ENCODE measurements at regions not wholly inside any gene's neighbourhood (a gene's known extent, or its start where the extent isn't known, plus 50 kb on each side); places are given as distances from the start of the nearest gene placed in this dataset.

DNA sequence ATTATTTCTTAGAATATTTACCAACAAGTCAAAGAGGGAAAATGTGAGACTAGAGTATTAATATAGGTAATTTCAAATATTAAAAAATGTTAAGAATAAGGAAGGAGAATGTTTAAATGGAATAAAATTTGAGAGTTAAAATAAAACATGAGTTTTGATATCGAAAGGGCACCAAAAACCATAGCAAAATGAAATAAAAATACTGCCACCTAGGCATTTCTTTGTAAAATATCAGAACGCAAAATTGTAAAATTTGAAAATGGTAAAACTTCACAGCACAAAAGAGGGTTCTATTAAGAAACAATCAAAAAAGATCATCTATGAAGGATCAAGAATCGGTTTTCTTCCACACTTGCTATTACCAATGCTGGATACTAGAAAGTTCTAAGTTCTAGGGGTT, 418.3 kb downstream of the TAF11L14 start:
- DNase-seq, result no peak

DNA sequence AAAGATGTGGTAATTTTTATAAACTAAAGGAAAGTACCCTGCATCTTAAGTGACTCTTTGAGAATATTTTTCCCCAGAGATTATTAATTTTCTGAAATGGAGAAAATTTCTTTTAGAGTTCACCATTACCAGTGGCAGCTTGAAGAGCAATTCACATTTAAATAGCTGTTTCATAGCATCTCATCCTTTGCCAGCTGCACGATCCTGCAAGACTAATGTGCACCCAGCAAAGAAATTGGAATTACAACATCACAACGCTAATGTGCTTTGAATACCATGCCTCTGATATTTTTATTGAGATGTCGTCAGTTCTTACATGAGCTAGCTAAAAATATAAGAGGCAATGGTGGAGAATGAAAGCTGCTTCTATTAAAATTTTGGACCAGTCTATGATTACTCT, 423.5 kb downstream of the TAF11L14 start:
- no peak for DNase-seq

GRCh38 chr5:18067615-18068014, 433.4 kb downstream of the TAF11L14 start:
- no peak for DNase-seq

DNA sequence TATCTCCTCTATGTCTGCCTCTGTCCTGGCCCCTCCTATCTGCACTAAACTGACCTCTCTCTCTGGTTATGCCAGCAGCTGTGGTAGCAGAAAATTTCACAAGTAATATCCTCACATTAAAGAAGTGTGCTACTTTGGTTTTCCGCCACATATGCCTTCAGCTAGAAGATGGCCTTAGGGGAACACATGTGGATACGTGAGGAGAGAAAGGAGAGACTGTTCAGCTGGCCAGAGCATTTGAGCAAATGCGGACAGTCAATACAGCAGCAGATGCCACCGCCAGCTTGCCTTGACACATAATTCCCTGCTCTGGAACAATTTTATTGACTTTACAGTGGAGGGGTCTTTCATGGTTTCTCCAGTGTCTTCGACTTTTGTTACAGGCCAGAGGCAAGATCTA, 434.6 kb downstream of the TAF11L14 start:
- DNase-seq, result no peak

- DNase-seq, result no peak
Measured at GRCh38 chr5:18069790-18070189, 435.5 kb downstream of the TAF11L14 start.

- DNase-seq, result no peak
Measured at GRCh38 chr5:18072600-18072999, 438.3 kb downstream of the TAF11L14 start.

GRCh38 chr5:18074961-18075360, 440.7 kb downstream of the TAF11L14 start:
- no peak for DNase-seq

DNA sequence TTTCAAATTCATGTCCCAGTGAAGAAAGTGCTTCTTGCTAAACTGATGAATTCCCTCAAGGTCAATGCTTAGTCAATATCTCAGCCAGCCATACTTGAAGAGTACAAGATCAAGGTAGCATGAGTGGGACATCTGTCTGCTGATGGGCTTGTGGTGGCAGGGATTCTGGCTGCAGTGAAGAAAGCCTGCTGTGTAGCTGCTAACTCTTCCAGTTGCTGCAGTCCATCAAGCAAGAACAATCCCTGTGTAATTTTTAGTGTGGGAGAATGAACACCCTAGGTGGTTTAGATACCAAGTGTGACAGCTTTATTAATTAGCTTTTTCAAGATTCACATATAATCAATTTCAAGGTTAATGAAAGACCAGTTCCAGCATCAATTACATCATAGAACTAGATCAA, 443.9 kb downstream of the TAF11L14 start:
- no peak for DNase-seq

GRCh38 chr5:18079831-18080230, 445.6 kb downstream of the TAF11L14 start:
- DNase-seq, result no peak

GRCh38 chr5:18088020-18088579, 453.8 kb downstream of the TAF11L14 start:
- no peak for DNase-seq

DNA sequence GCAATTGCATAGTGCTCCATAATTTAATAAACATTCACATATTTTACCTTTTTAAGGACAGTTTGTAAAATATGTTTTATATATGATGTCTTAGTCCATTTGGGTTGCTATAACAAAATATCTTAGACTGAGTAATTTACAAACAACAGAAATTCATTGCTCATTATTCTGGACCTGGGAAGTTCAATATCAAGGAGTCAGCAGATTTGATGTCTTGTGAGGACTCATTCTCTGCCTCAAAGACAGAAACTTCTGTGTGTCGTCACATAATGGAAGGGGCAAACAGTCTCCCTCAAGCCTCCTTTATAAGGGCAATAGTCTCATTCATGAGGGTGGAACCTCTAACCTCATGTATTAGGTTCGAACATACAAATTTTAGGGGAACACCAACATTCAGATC, 455.9 kb downstream of the TAF11L14 start:
- DNase-seq, result no peak

DNA sequence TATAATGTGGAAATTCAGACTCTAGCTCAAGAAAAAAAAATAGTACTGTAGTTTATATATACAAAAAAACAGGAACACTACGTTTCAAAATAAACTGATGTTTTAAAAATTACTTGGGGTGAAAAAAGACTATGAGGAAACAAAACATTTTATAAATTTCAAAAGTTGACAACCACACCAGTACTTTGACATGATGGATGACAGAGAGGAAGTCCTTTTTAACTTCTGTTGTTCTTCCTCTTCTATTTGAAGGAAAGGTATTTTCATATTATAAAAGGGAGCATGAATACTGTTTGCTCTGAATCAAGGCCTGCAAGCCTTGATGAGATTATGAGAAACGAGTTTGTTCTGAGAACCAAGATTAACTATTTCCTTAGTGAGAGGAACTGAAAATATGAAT, 456.9 kb downstream of the TAF11L14 start:
- no peak for DNase-seq

DNA sequence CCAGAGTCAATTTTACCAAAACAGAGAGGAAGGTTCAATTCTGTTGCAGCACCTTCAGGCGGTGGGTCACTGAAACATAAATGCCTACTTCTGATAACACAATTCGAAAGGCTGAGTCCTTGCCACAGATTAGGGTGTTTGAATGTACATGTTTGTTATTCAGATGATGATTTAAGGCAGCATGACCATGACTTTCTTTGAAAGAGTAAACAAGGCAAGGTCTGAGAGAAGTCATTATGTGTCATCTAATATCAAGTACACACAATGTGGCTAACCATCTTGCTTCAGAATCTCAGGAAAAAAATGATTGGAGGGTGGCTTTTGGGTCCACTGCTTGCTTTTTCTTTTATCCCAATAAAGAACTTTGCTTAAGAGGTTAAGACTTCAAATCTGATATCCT, 457.5 kb downstream of the TAF11L14 start:
- DNase-seq, result no peak

- DNase-seq, result no peak
Measured at GRCh38 chr5:18095061-18095460, 460.8 kb downstream of the TAF11L14 start.

GRCh38 chr5:18097817-18098216, 463.6 kb downstream of the TAF11L14 start:
- no peak for DNase-seq

DNA sequence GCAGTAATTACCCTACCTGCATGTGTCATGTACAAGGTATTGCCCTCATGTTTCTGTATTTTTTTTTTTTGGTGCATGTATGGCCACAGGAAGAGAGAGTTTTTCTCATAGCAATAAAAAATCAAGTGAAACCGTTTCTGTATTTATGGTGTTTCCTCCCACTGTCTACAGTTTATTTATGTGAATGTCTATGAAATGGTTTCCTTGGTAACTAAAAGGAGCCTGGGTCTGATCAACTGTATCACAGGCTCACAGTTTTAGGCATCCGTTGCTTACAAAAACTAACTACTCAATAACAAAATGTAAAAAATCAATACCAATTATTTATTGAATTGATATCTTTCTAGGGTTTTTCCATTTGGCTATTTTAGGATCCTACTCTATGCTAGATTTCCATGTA, 464.4 kb downstream of the TAF11L14 start:
- DNase-seq, result no peak

DNA sequence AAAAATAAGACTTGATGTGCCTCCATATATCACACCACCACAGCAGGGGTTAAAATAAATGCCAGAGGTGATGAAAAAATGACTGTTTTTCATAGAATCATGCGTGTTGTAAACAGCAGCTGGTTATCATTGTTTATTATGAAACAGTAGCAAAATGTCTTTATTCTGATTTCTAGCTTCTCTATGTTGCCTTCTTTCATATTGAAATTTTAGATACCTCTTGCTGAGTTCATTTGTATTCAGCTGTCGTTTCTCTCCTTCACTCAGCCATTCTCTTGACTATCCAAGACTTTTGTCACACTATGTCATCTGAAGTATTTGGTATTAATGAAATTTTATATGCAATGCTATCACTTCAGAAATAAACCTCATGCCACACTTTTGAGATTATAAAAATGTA, 465.0 kb downstream of the TAF11L14 start:
- DNase-seq, result no peak

DNA sequence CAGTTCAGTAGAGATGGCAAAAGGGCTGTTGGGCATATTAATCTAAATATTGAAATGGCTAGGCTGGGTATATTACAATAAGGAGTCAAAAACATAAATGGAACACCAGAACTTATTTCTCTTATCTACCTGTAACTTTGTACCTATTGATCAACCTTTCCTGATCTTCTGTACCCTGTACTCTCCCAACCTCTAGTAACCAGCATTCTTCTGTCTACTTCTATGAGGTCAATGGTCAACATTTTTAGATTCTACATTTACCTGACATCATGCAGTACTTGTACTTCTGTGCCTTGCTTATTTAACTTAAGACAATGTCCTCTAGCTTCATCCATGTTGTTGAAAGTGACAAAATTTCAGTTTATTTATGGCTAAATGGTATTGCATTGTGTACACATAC, 467.3 kb downstream of the TAF11L14 start:
- no peak for DNase-seq

GRCh38 chr5:18102733-18103132, 468.5 kb downstream of the TAF11L14 start:
- DNase-seq, result no peak

DNA sequence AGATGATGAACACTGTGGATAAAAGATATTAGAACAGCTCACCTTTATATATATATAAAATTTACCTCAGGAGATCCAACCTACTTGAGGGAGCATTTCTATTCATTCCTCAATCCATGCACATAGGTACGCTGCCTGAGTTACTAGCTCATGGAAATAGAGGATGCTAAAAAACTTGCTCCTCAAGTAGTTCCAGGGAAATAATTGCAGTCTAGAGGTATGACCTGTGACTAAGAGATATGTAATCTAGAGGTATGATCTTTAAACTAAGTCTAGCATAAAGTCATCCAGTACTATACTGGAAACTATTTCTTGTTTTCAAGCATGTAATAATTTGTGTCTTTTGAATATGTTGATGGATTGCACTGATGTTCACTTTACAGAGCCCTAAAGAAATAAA, 471.2 kb downstream of the TAF11L14 start:
- DNase-seq, result no peak

- DNase-seq, result no peak
Measured at GRCh38 chr5:18111906-18112465, 477.7 kb downstream of the TAF11L14 start.

- DNase-seq, result no peak
Measured at GRCh38 chr5:18113721-18114120, 479.5 kb downstream of the TAF11L14 start.

DNA sequence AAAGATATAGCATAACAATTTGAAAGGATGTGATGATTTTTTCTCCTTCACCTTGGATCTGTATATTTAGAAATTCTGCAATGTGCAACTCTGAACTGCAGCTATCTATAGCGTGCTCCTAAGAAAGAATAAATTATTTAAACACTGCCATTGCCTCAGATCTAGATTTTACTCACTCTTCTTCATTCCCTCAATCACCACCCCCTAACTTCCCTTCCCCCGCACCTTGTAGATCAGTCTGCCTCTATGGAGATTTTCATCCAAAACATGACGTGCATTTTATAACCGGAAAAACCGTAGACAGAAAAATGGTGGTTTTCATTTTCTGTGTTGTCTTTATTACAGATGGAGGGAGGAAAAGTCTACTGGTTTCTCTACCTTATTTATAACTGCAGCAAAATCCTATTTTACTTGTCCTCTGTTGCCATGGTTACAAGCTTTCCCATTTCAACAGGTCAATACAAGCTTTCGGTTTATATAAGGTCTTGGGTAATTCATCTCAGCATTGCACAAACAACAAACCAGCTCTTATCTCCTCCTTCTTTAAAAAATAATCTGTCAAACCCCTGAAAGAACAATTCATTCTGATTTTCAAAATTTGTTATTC, 480.0 kb downstream of the TAF11L14 start:
- no peak for DNase-seq

DNA sequence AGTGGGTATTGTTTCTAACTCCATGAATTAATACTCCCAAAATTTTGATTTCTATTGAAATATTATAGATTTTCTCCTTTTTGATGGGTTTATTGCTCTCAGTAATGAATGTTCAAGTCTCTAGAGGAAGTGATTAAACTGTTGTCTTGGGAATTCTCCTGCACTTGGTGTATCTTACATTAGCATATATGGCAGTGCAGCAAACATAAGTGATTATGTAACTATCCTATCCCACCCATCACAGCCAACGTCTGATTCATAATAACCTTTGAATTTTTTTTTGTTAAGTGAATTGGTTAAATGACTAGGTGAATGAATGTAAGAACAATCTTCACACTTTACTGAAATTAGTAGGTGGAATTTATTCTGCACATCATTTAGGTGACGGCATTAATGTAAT, 483.7 kb downstream of the TAF11L14 start:
- no peak for DNase-seq

DNA sequence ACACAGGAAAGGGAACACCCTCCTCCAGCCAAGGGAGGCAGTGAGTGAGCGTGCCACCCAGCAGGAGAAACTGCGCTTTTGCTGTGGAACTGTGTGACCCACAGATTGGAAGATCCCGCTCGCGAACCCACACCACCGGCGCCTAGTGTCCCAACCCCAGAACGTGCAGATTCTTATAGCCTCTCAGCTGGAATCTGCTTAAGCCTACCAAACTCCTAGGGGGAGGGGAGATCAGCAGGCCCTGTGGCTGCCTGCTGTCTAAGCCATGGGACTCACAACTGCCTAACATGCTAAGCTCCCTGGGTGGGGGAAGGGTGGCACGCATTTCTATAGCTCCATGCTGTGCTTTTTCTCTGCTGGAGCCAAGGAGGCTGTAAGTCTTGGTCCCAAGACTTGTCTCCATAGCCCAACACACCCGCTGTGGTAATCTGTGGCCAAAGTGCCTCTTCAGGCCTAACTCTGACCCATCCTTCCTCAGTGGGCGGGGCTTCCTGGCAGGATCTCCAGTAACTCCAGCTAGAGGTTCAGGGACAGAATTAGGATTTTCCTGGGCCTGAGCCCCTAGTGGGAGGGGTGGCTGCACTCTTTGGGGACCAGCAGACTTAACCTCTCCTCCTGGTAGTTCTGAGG, 485.0 kb downstream of the TAF11L14 start:
- DNase-seq, result no peak

Data from activated CD4-positive, CD25-positive, alpha-beta regulatory T cell (primary cell).